GM19023 (cell line): ENCODE measurements at regions not wholly inside any gene's neighbourhood (a gene's known extent, or its start where the extent isn't known, plus 50 kb on each side); places are given as distances from the start of the nearest gene placed in this dataset.

ENCODE experiments used
- ATAC-seq: cut with Tn5 transposase; IDR thresholded peaks from one replicate; pipeline ENCODE4 v1.9.1; 2021; ENCODE audit warnings: mild to moderate bottlenecking, moderate library complexity; ENCODE audit not compliant: unreplicated experiment

DNA sequence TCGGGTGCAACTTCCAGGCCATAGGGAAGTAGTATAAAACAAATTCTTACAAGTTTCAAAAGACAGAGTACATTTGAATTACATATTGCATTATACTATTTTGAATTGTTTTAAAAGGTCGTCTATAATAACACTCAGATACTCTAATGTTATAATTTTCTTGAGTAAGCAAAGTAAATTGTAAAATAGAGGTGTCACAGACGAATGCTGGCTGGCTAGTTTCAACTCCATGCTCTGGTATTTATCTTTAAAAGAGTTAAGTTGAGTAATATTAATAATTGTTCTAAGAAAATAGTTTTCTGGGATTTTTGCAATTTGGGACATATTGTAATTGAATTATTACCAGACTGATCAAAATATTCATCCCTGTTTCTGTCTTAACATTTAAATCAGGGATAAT, 764.9 kb downstream of the TECRL start:
- ATAC-seq = no peak

DNA sequence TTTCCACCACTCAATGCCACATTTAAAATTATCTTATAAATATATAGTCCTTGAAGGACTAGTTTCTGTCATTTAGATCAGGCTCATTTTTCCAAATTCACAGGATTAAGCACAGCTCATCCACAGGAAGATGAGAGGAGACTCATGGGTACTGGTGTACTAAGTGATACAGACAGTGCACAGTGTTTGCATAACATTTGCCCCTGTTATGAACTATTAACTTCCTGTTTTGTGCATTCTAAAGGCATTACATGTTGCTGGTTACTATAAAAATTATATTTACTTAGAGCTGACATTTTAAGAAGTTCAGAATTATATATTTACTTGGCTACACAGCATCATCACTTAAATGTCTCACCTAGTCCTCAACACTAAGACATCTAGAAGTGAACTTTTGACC, 772.0 kb downstream of the TECRL start:
- ATAC-seq = no peak

DNA sequence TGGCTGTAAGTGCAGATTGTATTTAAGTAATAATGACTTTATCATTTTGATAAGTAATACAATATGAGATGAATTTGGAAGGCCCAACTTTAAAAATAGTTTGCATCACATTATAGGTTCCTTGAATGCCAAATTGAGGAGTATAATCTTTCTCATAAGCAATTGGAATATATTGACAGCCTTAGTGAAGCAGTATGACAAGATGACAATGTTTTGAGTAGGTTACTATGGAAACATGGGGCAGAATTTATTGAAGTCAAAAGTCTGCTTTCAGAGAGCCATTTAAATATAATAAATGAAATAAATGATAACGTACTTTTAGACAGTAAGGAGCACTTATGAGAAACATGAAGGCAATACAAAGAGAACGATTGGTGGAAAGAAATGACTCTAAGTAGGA, 776.4 kb downstream of the TECRL start:
- ATAC-seq = no peak

DNA sequence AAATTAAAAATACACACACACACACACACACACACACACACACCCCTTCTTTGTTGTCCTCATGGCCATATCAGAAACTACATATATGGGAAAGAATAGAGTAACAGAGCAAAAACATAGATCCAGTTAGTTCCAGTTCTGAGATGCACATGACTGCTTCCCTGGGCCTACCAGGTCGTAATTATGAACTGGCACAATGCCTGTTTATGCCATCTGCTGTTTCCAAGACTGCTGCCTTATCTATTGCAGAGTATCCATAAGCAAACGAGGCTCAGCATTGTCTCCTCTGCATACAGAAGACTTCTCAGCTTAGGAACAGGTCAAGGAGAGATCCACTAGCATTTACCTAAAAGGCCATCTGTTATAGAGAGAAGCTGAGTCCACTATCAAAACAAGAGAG, 789.0 kb downstream of the TECRL start:
- ATAC-seq = no peak

DNA sequence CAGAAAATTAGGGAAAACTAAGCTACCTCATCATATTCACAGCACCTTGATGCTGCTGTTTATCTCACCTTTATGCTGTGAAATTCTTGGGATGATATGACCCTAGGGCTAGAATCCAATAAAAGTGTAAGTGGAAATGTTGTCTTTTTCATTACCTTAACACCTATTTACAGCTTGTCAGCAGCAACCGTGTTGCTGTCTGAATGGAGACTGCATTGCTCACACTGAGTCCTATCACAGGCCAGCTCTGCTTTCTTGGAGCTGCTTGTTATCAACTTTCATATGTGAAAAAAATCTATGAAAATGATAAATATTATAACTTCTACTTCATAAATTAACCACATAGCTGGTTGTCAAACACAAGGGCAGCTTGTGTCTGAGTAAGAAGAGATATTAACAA, 789.5 kb downstream of the TECRL start:
- ATAC-seq = no peak

DNA sequence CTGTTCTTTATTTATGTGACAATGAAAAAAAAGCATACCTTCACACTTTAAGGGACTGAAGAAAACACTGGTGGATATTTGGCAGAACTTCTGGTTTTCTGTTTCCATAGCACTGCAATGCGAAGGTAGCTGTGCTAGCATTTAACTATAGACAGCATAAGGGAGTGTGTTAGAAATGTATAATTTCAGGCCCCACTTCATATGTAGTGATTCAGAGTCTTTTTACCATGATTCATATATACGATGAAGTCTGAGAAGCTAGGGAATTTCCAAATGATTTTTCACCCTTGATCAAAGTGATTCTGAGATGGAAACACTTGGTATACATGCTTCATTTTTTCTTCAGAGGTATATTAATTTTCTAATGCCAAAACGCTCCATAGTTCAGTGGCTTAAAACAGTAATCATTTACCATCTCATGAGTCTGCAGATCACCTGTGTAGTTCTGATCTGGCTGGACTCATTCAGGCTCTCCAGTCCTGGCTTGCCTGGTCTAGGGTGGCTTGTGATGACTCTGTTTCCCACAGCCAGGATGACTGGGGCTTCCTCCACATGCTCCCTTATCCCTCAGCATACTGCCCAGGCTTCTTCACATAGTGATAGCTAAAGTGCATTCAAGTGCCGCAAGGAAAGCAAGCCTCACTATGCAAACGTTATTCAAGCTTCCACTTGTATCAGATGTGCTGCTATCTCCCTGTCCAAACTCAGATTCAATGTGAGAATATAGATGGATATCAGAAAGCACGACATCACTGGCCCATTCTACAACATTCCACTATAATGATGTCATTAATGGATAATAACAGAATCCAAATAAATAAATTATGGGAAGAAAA, 790.1 kb downstream of the TECRL start:
- ATAC-seq = no peak

DNA sequence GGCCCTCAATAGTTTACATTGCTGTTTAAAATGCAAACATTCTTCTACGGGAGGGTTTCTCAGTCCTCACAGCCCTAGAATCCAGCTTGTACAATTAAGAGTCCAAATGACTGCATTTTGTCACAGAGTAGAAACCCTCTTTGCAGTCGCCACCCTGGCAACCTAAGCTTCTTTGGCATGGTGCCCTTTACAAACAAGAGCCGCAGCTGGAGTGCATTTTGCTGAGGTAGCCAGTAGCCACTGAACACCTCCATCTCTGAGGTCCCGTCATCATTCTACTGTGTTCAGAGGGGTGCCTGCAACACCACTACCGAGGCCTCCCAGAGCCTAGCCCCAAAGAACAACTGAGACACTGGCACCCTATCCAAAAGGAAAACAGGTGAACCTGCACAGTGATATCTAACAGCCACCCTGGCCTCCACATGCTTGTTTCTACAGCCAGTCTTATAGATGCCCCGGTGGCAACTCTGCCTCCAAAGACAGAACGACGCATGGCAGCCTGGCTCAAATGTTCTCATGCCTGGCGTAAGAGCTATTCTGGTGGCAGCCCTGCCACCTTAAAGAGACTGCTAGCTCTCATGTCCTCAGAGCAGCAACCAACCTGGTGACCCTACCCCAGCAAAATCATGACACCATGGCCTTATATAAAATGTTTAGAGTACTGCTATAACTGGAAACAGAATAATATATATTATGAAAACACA, 801.9 kb downstream of the TECRL start:
- ATAC-seq = no peak

DNA sequence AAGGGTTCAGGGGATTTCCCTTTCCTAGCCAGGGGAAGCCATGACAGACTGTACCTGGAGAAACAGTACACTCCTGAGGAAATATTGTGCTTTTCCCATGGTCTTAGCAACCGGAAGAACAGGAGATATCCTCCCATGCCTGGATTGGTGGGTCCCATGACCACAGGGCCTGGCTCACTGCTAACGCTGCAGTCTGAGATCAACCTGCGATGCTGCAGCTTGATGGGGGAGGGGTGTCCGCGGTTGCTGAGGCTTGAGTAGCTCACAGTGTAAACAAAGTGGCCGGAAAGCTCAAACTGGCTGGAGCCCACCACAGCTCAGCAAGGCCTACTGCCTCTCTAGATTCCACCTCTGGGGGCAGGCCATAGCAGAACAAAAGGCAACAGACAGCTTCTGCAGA, 819.5 kb downstream of the TECRL start:
- no peak for ATAC-seq

DNA sequence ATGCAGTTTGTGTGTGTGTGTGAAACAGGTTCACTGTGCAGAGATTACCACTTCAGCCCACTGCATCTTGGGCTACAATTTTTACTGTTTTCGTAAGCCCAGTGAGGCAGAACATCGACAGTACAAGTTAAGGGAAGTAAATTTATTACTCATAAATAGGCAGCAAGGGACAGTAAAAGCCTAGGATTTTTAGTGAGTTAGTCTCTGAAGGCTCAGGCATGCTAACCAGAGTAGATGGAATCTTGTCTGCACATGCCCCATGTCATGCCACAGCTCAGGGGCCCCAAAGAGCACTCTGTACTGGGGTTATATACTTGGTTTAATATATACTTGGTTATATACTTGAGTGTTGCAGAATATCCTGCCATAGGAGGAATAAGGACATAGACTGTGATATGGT, 825.7 kb downstream of the TECRL start:
- ATAC-seq = no peak

DNA sequence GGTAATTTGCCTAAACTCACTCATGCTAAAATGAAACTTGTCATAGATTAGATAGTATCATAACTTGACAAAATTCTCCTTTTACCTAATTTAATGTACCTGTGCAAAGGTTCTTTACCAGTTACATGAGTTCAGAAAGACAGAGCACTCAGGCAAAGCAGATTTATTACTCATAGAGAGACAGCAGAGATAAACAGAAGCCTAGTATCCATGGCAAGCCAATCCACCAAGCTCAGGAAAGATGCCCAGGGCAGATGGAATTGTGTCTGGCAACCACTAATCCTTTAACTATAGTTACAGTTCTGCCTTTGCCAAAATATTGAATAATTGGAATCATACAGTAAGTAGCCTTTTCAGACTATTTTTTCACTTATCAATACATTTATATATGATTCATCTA, 826.2 kb downstream of the TECRL start:
- no peak for ATAC-seq

DNA sequence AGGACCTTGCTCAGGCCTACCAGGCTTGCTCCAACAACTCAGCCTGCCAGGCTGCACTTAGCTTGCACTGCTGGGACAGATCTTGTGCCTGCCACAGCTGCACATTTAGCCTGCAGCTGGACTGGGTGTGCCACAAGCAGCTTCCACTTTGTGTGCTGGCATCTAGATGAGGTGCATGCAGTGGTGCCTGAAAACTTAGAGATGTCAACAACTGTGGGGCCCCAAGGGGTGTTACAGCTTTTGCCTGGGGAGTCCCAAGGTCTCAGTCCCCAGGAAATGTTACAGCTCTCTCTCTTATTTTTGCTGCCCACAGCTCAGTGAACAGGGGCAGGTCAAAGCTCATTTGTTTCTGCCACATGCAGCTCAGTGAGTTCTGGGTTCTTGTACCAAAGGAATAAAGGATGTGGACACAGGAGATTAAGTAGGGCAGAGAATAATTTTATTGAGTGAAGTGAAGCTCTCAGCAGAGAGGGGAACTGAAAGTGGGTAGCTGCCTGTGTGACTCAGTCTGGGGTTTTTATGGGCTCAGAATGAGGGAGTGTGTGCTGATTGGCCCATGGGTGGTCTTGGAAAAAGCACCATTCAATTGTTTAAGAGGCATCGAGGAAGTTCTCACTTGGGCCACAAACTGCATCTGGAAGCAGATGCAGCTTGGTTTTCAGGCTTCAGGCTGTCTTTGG, 828.3 kb downstream of the TECRL start:
- no peak for ATAC-seq

DNA sequence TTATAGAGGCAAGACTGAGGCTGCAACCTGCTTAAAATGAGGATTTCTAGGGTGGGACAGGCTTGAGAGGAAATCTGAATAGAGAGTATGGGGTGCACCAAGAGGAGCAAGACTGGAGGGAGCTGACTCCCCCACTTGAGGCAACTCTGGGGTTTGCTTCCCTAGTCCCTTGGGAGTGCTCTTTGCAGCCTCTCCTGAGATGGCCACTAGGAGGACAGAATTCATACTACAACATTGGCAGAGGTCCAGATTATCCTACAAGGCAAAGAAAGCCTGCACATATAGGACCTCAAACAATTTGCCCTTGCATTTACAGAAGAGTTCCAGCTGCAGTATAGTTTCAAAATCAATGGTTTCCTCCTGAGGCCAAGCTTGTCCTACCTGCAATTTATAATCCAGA, 830.9 kb downstream of the TECRL start:
- no peak for ATAC-seq

DNA sequence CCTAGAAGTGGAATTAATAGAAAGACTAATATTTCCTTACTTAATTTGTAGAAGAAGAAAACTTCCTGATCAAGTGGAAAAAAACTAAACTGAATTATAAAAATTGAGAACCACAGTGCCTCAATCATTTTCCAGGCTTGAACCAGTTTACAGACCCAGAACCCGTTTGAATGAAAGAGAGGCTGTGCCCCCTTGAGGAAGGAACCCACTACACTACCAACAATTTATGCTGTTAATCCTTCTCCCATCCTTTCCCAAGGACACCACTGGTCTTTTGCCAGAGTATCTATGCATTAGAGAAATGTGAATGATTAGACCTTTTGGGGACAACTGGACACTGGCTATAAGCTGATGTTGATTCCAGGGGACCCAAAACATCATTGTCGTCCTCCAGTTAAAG, 842.6 kb downstream of the TECRL start:
- no peak for ATAC-seq

DNA sequence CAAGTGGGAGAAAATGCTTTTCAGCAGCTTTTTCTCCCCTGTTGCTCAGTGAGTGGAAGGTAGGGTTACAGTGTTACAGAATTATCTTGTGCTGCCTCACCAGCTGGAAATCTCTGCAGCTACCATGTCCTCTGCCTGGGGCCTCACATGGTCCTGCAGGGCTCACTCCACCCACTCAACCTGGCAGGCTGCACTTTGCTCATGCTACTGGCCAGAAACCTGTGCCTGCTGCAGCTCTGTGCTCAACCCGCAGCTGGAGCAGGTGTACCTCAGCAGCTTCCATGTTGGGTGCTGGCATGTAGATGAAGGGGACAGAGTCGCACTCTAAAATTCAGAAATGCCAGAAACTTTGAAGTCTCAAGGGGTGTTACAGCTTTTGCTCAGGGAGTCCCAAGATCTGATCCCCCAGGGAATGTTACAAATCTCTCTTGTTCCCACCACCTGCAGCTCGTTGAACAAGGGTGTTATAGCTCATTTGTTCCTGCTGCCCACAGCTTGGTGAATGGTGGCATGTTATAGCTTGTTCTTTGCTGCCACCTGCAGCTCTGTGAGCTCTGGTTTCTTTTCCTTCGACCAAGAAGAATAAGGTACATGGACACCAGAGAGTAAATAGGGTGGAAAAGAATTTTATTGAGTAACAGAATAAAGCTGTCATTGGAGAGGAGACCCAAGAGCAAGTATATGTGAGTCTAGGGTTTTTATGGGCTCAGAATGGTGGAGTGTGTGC, 845.8 kb downstream of the TECRL start:
- no peak for ATAC-seq

DNA sequence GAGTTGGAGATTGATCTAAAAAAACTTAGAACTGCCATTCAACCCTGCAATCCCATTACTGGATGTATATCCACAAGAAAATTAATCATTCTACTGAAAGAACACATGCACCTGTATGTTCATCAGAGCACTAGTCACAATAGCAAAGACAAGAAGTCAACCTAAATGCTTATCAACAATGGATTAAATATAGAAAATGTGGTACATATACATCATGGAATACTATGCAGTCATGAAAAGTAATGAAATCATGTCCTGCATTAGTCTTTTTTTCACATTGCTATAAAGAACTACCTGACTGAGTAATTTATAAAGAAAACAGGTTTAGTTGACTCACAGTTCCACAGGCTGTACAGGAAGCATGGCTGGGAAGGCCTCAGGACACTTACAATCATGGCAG, 850.5 kb downstream of the TECRL start:
- ATAC-seq = no peak

DNA sequence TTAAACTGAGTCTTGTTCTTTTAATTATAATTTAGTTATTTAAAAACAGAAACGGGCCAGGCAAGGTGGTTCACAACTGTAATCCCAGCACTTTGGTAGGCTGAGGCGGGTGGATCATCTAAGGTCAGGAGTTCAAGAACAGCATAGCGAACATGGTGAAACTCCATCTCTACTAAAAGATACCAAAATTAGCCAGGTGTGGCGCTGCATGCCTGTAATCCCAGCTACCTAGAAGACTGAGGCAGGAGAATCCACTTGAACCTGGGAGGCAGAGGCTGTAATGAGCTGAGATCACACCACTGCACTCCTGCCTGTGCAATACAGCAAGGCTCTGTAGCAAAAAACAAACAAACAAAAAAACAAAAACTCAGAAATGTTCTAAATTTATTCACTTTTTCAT, 852.9 kb downstream of the TECRL start:
- ATAC-seq = no peak

DNA sequence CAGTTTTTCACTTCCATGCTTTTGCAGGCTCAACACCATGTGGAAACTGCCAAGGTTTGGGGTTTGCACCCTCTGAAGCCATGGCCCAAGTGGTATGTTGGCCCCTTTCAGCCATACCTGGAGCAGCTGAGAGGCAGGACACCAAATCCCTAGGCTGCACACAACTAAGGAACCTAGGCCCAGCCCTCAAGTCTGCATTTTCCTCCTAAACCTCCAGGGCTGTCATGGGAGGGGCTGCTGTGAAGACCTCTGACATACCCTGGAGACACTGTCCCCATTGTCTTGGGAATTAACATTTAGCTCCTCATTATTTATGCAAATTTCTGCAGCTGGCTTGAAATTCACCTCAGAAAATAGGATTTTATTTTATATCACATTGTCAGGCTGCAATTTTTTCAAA, 856.1 kb downstream of the TECRL start:
- no peak for ATAC-seq

DNA sequence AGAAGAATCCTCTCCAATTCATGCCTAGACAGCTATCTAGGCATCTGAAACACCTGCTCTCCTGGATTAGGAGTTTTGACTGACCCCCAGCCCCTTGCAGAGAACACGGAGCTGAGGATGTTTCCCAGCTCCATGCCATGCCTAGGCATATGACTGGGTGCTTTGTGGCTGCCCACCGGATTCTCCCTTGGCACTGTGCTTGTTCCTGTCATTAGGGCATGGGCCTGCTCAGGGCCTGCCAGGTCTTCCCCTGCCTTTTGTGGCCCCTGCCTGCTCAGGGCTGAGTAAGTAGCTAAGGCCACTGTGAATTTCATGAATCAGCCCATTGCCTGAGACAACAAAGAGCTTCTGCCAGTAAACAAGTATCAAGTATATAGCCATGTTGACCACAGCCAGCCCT, 867.4 kb downstream of the TECRL start:
- no peak for ATAC-seq

DNA sequence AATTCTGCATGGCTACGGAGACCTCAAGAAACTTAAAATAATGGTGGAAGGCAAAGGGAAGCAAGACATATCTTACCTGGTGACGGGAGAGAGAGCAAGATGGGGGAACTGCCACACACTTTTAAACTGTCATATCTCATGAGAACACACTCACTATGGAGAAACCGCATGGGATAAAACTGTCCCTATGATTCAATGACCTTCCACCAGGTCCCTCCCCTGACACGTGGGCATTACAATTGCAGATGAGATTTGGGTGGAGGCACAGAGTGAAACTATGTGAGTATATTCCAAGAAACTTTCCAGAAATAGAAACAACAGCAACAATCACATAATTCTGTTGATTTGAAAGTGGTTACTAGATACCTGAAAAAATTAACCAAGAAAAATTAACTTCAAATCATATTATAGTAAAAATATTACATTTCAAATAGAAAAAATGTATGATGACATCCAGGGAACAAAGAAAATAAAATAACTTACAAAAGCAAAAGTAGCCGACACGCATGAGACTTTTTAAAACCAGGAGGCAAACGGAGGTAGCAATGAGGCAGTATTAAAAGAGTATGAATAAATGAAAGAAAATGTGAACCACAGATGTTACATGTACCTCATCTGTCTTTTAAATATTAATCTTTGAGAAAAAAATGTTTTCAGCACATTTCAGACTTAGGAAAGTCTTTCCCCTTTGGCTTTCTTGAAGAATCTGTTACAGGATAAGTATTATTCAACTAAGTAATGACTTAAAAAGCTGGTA, 879.5 kb downstream of the TECRL start:
- ATAC-seq = no peak

DNA sequence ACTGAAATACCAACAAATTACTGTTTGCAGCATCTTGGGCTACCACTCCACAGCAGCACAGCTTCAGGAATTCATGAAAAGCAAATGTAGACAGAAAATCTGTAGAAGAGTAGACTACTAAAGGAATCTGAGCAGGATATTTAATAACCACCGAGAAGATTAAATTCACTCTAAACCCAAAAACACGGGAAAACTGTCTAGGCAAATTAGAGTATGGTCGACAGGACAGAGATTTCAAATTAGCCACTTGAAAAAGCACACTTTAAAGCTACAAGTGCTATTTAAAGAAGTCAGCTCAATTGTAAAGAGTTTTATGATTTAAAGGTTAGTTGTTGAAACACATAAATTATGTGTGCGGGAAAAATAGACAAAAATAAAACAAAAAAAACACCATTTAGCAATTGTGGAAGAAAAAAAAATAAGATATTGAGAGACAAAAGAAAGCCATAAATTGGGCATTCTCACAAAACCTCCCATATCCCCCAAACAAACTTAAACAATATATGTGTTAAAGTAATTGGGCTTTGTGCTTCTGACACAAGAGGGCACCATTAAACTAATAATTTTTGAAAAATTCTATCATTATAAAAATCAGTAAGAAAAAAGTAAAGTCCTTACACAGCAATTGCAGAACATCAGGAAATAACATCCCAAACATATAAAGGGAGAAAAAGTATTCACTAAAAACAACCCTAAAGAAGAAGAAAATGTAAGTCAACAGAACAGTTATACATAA, 880.8 kb downstream of the TECRL start:
- no peak for ATAC-seq
